B cell (primary cell): ENCODE measurements at regions not wholly inside any gene's neighbourhood (a gene's known extent, or its start where the extent isn't known, plus 50 kb on each side); places are given as distances from the start of the nearest gene placed in this dataset.

Experiments
- ATAC-seq: fragments of 200-7000 bp; cut with Tn5 transposase; one replicate; pipeline ENCODE4 v1.10.0; 2021; ENCODE audit warnings: low read depth, mild to moderate bottlenecking, moderate number of reproducible peaks, moderate library complexity
- CTCF ChIA-PET: fragments of 350-600 bp; sonication (Branson Sonifier 250); formaldehyde crosslinking; loops from one replicate; lab custom pipeline; 2021; ENCODE audit warnings: antibody characterized with exemption, inconsistent platforms; lab: Charles Lee
- POLR2A ChIA-PET: fragments of 350-600 bp; sonication (Branson Sonifier 250); formaldehyde crosslinking; loops from one replicate; lab custom pipeline; 2021; ENCODE audit warnings: antibody characterized with exemption; lab: Charles Lee
- DNase-seq: peaks from one replicate; pipeline ENCODE4 v3.0.0; 2013
- H2AFZ ChIP-seq: 2 replicates; pipeline ENCODE4 v1.6.1; 2012; ENCODE audit warnings: mild to moderate bottlenecking, low read depth, low read length; ENCODE audit not compliant: insufficient read depth, poor library complexity, severe bottlenecking
- H3K27ac ChIP-seq, 2 donors: 1 replicate in 1 of 2; 2 replicates in 1 of 2; pipeline ENCODE4 v1.5.1; 2012 to 2013; ENCODE audit warnings: low read length in 2 of 2, mild to moderate bottlenecking in 2 of 2, moderate library complexity in 1 of 2
- H3K27me3 ChIP-seq, 4 experiments: fragments of 200-600 bp in 1 of 4; sonication (generic) in 1 of 4; replicated peaks in 1 of 4; 1 replicate in 2 of 4; 2 replicates in 2 of 4; pipeline versions ENCODE4 v1.6.1 to v1.7.0; 2013 to 2016; ENCODE audit warnings: low read length in 3 of 4, mild to moderate bottlenecking in 2 of 4, mixed read lengths in 1 of 4, moderate library complexity in 1 of 4; ENCODE audit not compliant: insufficient read depth in 4 of 4, control insufficient read depth in 3 of 4; ENCODE audit errors: control extremely low read depth in 1 of 4
- H3K36me3 ChIP-seq, 2 experiments: replicated peaks in 1 of 2; 1 replicate in 1 of 2; 2 replicates in 1 of 2; pipeline versions ENCODE4 v1.6.1 to v1.7.1; 2013; ENCODE audit warnings: low read length in 1 of 2; ENCODE audit not compliant: insufficient read depth in 2 of 2, control insufficient read depth in 1 of 2; ENCODE audit errors: control extremely low read depth in 1 of 2, extremely low read depth in 1 of 2
- H3K4me1 ChIP-seq, 2 donors: fragments of 200-600 bp in 1 of 2; sonication (generic) in 1 of 2; 1 replicate in 1 of 2; 2 replicates in 1 of 2; pipeline versions ENCODE4 v1.5.1 to v1.6.1; 2013 to 2017; ENCODE audit warnings: low read length in 2 of 2; ENCODE audit not compliant: control insufficient read depth in 2 of 2, insufficient read depth in 2 of 2
- H3K4me2 ChIP-seq: replicated peaks from 2 replicates; pipeline ENCODE3; 2012; ENCODE audit warnings: mild to moderate bottlenecking, low read depth, low read length; ENCODE audit not compliant: poor library complexity, severe bottlenecking
- H3K4me3 ChIP-seq, 5 experiments: fragments of 200-600 bp in 1 of 5; sonication (generic) in 1 of 5; 1 replicate in 3 of 5; 2 replicates in 2 of 5; pipeline versions ENCODE4 v1.5.1 to v1.7.0; 2011 to 2016; ENCODE audit warnings: low read length in 4 of 5, mild to moderate bottlenecking in 4 of 5, low read depth in 2 of 5, control low read depth in 1 of 5, moderate library complexity in 1 of 5; ENCODE audit not compliant: insufficient read depth in 1 of 5; ENCODE audit errors: control extremely low read depth in 1 of 5, extremely low read depth in 1 of 5
- H3K79me2 ChIP-seq: fragments of 200-600 bp; sonication (generic); one replicate; pipeline ENCODE4 v1.6.0; 2016; ENCODE audit warnings: low read length; ENCODE audit not compliant: control insufficient read depth, insufficient read depth
- H3K9ac ChIP-seq: fragments of 200-600 bp; sonication (generic); 2 replicates; pipeline ENCODE4 v1.6.1; 2017; ENCODE audit warnings: mild to moderate bottlenecking, low read length, moderate library complexity
- H3K9me3 ChIP-seq, 3 donors: one replicate each; pipeline versions ENCODE4 v1.6.1 to v1.7.1; 2013; ENCODE audit warnings: low read length in 2 of 3; ENCODE audit not compliant: control insufficient read depth in 2 of 3, insufficient read depth in 1 of 3; ENCODE audit errors: control extremely low read depth in 1 of 3
- H4K20me1 ChIP-seq: 2 replicates; pipeline ENCODE4 v1.6.0; 2012; ENCODE audit warnings: mild to moderate bottlenecking, low read length; ENCODE audit not compliant: insufficient read depth, control insufficient read depth, poor library complexity, severe bottlenecking
- H3K27ac Mint-ChIP-seq: one replicate; pipeline ENCODE4 v1.8.0; 2021; ENCODE audit warnings: mixed read lengths
- H3K27me3 Mint-ChIP-seq: one replicate; pipeline ENCODE4 v1.8.0; 2021; ENCODE audit warnings: mixed read lengths
- H3K4me1 Mint-ChIP-seq: one replicate; pipeline ENCODE4 v1.8.0; 2021; ENCODE audit warnings: mixed read lengths
- H3K4me3 Mint-ChIP-seq: one replicate; pipeline ENCODE4 v1.8.0; 2021; ENCODE audit warnings: mixed read lengths
- H3K9me3 Mint-ChIP-seq: one replicate; pipeline ENCODE4 v1.8.0; 2022; ENCODE audit warnings: mixed read lengths; ENCODE audit not compliant: insufficient read depth
- CTCF ChIP-seq: fragments of 200-600 bp; IDR thresholded peaks from one replicate; pipeline ENCODE4 v1.8.0; 2022; ENCODE audit warnings: antibody characterized with exemption, mild to moderate bottlenecking
- EZH2 ChIP-seq: IDR thresholded peaks from 2 replicates; pipeline ENCODE4 v1.6.1; 2012; ENCODE audit warnings: borderline replicate concordance, low read depth, mild to moderate bottlenecking, moderate library complexity, low read length; ENCODE audit not compliant: insufficient read depth, poor library complexity, severe bottlenecking
- WGBS: methylation state at CpG from one replicate; pipeline ENCODE4 v1.1.5; 2013; ENCODE audit warnings: missing lambda C conversion rate; ENCODE audit not compliant: insufficient coverage; 5-methylcytosine and 5-hydroxymethylcytosine counted together
- intact Hi-C: fragments of 100-400 bp; cut with micrococcal nuclease; formaldehyde crosslinking; loops from one replicate; pipeline ENCODE4 v1.10.0; 2022

- CTCF ChIA-PET: no interaction called here
- WGBS: 88% methylated on average over 2 of the region's 5 CpGs
Observed at GRCh38 chr14:51564460-51564859, 87.2 kb upstream of the FRMD6 start.

GRCh38 chr14:51564986-51565604 lies 86.6 kb upstream of the FRMD6 start:
- Histone ChIP-seq H3K36me3 (no peaks in the 10 kb centered on the region), H3K9ac (no peak overlapping the region), H3K27me3 (no peaks in the 10 kb centered on the region), H3K4me3 (no peak overlapping the region), H3K4me1 (no peaks in the 10 kb centered on the region), H3K79me2 (no peaks in the 10 kb centered on the region), H4K20me1 (no peaks in the 10 kb centered on the region), H3K4me2 (no peak overlapping the region), H3K9me3 (no peaks in the 10 kb centered on the region), H3K27ac (no peak overlapping the region), H2AFZ (no peak overlapping the region)
- H3K4me3 Mint-ChIP-seq: no peak overlapping the region
- intact Hi-C loops: no loop called here
- CTCF ChIA-PET: no interaction called here
- POLR2A ChIA-PET: no interaction called here
- no peak for TF ChIP-seq CTCF
- TF ChIP-seq EZH2: no peak
- no peaks in the 10 kb centered on the region for H3K9me3 Mint-ChIP-seq
- H3K27ac Mint-ChIP-seq: no peak overlapping the region
- ATAC-seq (no peak), DNase-seq (no peak)
- WGBS: no CpG with 5 or more reads among the region's 6 CpGs
- H3K4me1 Mint-ChIP-seq: no peaks in the 10 kb centered on the region
- no peaks in the 10 kb centered on the region for H3K27me3 Mint-ChIP-seq

More at GRCh38 chr14:51564460-51564859, 87.2 kb upstream of the FRMD6 start:
- H3K27ac ChIP-seq: no peak overlapping the region
- Mint-ChIP-seq H3K27me3 (no peaks in the 10 kb centered on the region), H3K9me3 (no peaks in the 10 kb centered on the region), H3K27ac (no peak overlapping the region), H3K4me3 (no peak overlapping the region), H3K4me1 (no peaks in the 10 kb centered on the region)
- intact Hi-C loops: no loop called here
- no peak overlapping the region for H3K9ac ChIP-seq
- H3K9me3 ChIP-seq: no peaks in the 10 kb centered on the region
- H3K4me1 ChIP-seq: no peaks in the 10 kb centered on the region
- no peaks in the 10 kb centered on the region for H4K20me1 ChIP-seq
- no peak overlapping the region for H3K4me3 ChIP-seq
- POLR2A ChIA-PET: no interaction called here
- DNase-seq (no peak), ATAC-seq (no peak)
- no peak overlapping the region for H2AFZ ChIP-seq
- no peaks in the 10 kb centered on the region for H3K36me3 ChIP-seq
- no peaks in the 10 kb centered on the region for H3K27me3 ChIP-seq
- no peak for TF ChIP-seq CTCF
- TF ChIP-seq EZH2: no peak
- no peak overlapping the region for H3K4me2 ChIP-seq
- no peaks in the 10 kb centered on the region for H3K79me2 ChIP-seq
